NCI-H2107 treated with DMSO at 0.1 percent for 48 hours (cell line): ENCODE measurements at regions not wholly inside any gene's neighbourhood (a gene's known extent, or its start where the extent isn't known, plus 50 kb on each side); places are given as distances from the start of the nearest gene placed in this dataset.

Source experiments
- DNase-seq: peaks from one replicate; lab custom pipeline; 2025; ENCODE audit not compliant: unreplicated experiment; lab: John Stamatoyannopoulos, UW

GRCh38 chr20:50258790-50259483 is 68.3 kb downstream of the CEBPB start:
- DNase-seq: no peak

- no peak for DNase-seq
These were observed 69.3 kb downstream of the CEBPB start for GRCh38 chr20:50259705-50260478.

- DNase-seq: peak; percentile 43
These were observed 70.0 kb downstream of the CEBPB start for GRCh38 chr20:50260479-50261221.

DNA sequence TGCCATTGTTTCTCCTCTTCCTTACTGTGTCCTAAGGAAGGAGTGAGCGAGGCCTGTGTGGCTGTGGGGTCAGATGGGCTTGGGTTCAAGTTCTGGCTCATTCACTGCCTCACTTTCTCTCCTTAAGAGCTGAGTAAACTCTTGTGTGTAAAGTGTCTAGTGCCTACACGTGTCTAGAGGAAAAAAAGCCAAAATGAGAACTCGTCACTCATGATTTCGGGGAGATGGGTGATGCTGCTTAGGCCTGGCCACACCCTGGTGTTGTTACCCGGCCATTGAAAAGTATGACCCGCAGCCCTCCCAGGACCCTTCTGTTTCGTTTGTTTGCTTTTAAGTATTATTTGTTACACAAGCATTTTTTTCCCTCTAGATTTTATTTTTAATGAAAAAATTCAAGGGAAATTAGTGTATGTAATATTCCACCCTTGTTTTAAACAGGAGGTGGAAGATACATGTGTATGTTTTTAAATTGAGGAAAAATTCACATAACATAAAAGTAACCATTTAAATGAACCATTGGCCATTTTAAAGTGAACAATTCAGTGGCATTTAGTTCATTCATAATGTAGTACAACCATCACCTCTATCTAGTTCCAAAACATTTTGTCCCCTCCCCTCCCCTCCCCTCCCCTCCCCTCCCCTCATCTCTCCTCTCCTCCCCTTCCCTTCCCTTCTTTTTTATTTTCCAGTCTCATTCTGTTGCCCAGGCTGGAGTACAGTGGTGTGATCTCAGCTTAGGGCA is 71.0 kb downstream of the CEBPB start:
- DNase-seq: no peak

- DNase-seq: no peak
These were observed 73.2 kb downstream of the CEBPB start for GRCh38 chr20:50263831-50264230.

- DNase-seq: no peak
These were observed 74.0 kb downstream of the CEBPB start for GRCh38 chr20:50264534-50265145.

DNA sequence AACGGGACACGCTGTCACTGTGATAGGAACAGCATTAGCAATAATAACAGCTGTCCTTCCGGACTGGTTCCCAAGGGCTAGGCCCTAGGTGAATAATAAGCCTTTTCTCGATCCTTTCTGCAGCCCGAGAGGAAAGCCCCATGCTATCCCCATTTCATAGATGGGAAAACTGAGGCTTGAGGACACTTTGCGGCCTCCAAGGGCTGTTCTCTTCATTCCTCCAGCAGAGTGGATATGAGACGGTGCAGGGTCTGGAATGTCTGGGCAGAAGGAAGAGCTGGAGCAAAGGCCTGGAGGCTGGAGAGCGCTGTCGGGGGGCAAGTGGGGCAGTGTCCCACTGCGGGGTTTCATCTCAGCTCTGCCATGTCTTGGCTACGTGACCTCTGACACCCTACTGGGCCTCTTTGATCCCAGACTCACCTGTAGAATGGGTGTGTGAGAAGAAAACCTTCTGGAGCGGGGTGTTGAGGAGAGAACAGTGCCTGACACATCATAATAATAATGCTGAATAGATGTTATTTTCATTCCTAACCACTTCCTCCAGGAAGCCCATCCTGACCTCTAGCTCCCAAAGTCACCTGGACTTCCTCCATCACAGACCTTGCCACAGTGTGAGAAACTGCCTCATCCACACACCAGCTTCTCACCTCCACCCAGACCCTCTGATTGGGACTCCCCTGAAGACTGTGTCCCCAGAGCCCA is 74.8 kb downstream of the CEBPB start:
- no peak for DNase-seq

DNA sequence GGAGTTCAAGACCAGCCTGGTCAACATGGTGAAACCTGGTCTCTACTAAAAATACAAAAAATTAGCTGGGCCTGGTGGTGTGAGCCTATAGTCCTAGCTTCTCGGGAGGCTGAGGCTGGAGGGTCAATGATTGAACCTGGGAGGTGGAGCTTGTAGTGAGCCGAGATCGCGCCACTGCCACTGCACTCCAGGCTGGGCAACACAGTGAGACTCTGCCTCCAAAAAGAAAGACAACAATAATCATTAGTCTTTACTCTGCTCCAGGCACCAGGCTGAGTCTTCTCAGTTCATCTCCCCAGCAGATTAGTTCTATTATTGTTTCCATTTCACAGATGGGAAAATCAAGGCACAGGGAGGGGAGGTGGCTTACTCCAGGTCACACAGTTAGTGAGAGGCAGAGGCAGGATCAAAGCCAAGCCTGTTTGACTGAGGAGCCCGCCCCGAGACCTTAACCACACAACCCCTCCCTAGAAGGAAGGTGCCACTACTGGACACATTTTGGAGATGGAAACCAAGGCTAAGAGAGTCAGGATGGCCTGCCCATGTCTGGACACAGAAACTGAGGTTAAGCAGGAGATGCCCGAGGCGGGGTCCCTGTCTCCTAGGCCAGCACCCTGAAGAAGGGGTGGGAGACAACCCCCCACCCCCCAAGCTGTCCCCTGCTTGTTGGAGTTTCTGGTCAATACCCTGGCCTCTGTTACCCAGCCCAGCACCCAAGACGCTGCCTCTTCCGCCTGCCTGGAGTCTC is 75.8 kb downstream of the CEBPB start:
- DNase-seq: no peak

- peak; percentile 19 for DNase-seq
These were observed 76.6 kb downstream of the CEBPB start for GRCh38 chr20:50267041-50267865.

DNA sequence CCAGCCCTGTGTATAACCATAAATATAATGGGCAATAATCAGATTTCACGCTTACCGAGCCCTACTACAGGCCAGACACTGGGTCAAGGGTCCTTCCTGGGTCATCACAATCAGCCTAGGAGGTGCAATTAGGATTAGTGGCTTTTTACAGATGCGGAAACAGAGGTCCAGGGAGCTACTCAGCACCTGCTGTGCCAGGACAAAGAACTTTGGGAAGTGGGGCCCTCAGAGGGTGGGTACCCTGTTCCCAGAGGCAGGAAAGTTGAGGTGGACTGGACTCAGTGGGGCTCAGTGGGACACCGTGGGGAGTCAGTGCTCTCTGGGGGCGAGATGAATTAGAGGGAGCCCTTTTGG is 77.2 kb downstream of the CEBPB start:
- no peak for DNase-seq

GRCh38 chr20:50269091-50270033 is 78.7 kb downstream of the CEBPB start:
- no peak for DNase-seq

GRCh38 chr20:50270034-50270395 is 79.4 kb downstream of the CEBPB start:
- DNase-seq: no peak

- no peak for DNase-seq
These were observed 79.9 kb downstream of the CEBPB start for GRCh38 chr20:50270569-50270968.

DNA sequence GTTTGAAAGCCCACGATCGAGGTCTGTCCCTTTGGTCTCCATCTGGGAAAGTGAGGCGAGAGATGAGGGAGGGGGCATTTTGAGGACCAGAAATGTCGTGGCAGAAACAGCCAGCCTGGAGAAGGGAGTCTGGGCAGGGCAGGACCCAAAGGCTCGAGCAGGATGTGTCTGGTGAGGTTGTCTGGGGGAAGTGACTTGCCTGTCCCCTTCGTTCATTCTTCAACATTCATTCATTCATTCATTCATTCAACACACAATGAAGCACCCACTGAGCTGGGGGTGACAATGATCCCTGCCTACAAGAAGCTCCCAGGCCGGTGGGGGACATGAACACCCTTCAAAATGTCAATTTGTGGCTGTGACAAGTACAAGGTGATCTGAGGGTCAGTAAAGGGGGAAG is 80.5 kb downstream of the CEBPB start:
- no peak for DNase-seq

DNA sequence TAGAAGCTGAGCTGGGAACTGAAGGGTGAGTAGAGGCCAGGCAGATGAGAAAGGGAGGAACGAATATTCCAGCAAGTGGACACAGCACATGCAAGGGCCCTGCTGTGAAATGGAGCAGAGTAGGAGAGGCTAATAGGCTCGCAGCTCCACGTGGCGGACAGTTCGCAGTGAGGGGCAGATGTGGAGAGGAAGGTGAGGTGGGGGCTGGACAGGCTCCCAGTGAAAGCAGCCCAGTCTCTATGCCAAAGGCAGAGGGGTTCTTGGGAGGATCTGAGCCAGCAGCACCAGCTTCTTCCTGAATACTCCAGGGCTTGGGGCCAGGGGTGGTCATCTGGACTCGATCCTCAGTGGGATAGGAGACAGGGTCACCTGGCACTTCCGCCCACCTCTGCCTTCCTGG is 81.0 kb downstream of the CEBPB start:
- no peak for DNase-seq

DNA sequence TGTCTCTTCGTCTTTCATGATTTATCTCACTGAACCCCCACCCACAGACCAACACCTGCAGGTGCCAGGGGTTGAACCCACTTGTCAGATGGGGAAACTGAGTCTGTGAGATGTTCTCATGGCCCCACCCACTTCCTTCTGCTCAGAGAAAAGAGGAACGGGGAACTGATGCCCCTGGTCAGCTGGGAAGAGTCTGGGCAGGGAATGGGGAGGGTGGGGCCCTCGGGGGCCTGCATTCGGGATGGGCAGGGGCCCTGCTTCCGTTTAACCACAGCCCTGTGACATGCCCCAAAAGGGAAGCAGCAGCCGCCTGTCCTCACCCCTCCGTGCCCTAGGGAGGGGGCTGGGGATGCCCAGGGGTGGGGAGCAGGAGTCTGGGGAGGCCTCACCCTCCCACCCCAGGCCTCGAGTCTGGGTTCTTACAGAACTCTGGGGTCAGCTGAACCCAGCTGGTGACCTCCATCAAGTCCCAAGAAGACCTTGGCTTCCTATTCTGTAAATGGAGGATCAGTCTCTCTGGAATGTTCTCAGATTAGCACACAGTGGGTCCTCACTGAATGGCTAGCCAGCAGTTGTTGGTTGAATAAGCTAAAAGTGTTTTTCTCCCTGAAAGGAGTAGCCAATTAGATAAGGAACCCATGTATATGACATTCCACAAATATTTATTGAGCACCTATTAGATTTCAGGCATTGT is 81.5 kb downstream of the CEBPB start:
- no peak for DNase-seq
